ENCODE measurements at regions not wholly inside any gene's neighbourhood (a gene's known extent, or its start where the extent isn't known, plus 50 kb on each side); places are given as distances from the start of the nearest gene placed in this dataset.

GRCh38 chr4:133929531-133930239 lies 271.9 kb downstream of the PABPC4L start:
- H3K79me2 ChIP-seq (replicated peaks; ENCODE audit: insufficient read depth, low read length), result no peaks in the 10 kb centered on the region
- H3K4me3 ChIP-seq (ENCODE audit: low read length), result no peak overlapping the region
- TF ChIP-seq TAF1 (IDR thresholded peaks at IDR 0.05; ENCODE audit: low read depth) (no peak), RAD21 (conservative IDR thresholded peaks at IDR 0.05) (no peak), MXI1 (conservative IDR thresholded peaks at IDR 0.05; ENCODE audit: poor library complexity, severe bottlenecking) (no peak), POLR2AphosphoS5 (IDR thresholded peaks at IDR 0.05) (no peak), EP300 (conservative IDR thresholded peaks at IDR 0.05; ENCODE audit: poor library complexity, severe bottlenecking) (no peak), REST (IDR thresholded peaks at IDR 0.05; ENCODE audit: borderline replicate concordance) (no peak), SMC3 (conservative IDR thresholded peaks at IDR 0.05; ENCODE audit: poor library complexity) (no peak), CTCF (IDR thresholded peaks at IDR 0.05; ENCODE audit: poor library complexity, severe bottlenecking) (no peak), EZH2 (IDR thresholded peaks at IDR 0.05; ENCODE audit: borderline replicate concordance, insufficient read depth, low read length, poor library complexity, severe bottlenecking) (no peak)
- no peak overlapping the region for H3K4me2 ChIP-seq (ENCODE audit: low read length)
- H3K9me3 ChIP-seq (ENCODE audit: low read length), result no peaks in the 10 kb centered on the region
- no peaks in the 10 kb centered on the region for H3F3A ChIP-seq (ENCODE audit: insufficient read depth, low read length, poor library complexity, severe bottlenecking)
- H3K27me3 ChIP-seq (ENCODE audit: insufficient read depth, low read depth, low read length), result no peaks in the 10 kb centered on the region
- H3K27ac ChIP-seq (ENCODE audit: low read length), result no peak overlapping the region
- H4K20me1 ChIP-seq (ENCODE audit: insufficient read depth), result no peaks in the 10 kb centered on the region
- no peak overlapping the region for H2AFZ ChIP-seq (ENCODE audit: low read depth, low read length)
- H3K9me2 ChIP-seq (ENCODE audit: insufficient read depth, low read length), result no peaks in the 10 kb centered on the region
- no peaks in the 10 kb centered on the region for H3K36me3 ChIP-seq (ENCODE audit: insufficient read depth, low read length)
- no peak overlapping the region for H3K9ac ChIP-seq (ENCODE audit: low read length)

- no peak overlapping the region for H3K4me3 ChIP-seq (ENCODE audit: low read length)
- H3K9ac ChIP-seq (ENCODE audit: low read length), result no peak overlapping the region
- H3K9me3 ChIP-seq (ENCODE audit: low read length), result no peaks in the 10 kb centered on the region
- TF ChIP-seq CTCF (IDR thresholded peaks at IDR 0.05; ENCODE audit: poor library complexity, severe bottlenecking) (no peak), SMC3 (conservative IDR thresholded peaks at IDR 0.05; ENCODE audit: poor library complexity) (no peak), POLR2AphosphoS5 (IDR thresholded peaks at IDR 0.05) (no peak), EP300 (conservative IDR thresholded peaks at IDR 0.05; ENCODE audit: poor library complexity, severe bottlenecking) (no peak), EZH2 (IDR thresholded peaks at IDR 0.05; ENCODE audit: borderline replicate concordance, insufficient read depth, low read length, poor library complexity, severe bottlenecking) (no peak), TAF1 (IDR thresholded peaks at IDR 0.05; ENCODE audit: low read depth) (no peak), MXI1 (conservative IDR thresholded peaks at IDR 0.05; ENCODE audit: poor library complexity, severe bottlenecking) (no peak), RAD21 (conservative IDR thresholded peaks at IDR 0.05) (no peak), REST (IDR thresholded peaks at IDR 0.05; ENCODE audit: borderline replicate concordance) (no peak)
- no peak overlapping the region for H2AFZ ChIP-seq (ENCODE audit: low read depth, low read length)
- no peaks in the 10 kb centered on the region for H3K27me3 ChIP-seq (ENCODE audit: insufficient read depth, low read depth, low read length)
- no peaks in the 10 kb centered on the region for H3K36me3 ChIP-seq (ENCODE audit: insufficient read depth, low read length)
- H3K9me2 ChIP-seq (ENCODE audit: insufficient read depth, low read length), result no peaks in the 10 kb centered on the region
- no peak overlapping the region for H3K4me2 ChIP-seq (ENCODE audit: low read length)
- H3K79me2 ChIP-seq (replicated peaks; ENCODE audit: insufficient read depth, low read length), result no peaks in the 10 kb centered on the region
- H3K27ac ChIP-seq (ENCODE audit: low read length), result no peak overlapping the region
- H3F3A ChIP-seq (ENCODE audit: insufficient read depth, low read length, poor library complexity, severe bottlenecking), result no peaks in the 10 kb centered on the region
- no peaks in the 10 kb centered on the region for H4K20me1 ChIP-seq (ENCODE audit: insufficient read depth)
These were observed 280.1 kb downstream of the PABPC4L start for GRCh38 chr4:133921280-133922195.

All from neural cell (in vitro differentiated cells).